Thyroid gland (tissue), 4 donors: ENCODE measurements at regions not wholly inside any gene's neighbourhood (a gene's known extent, or its start where the extent isn't known, plus 50 kb on each side); places are given as distances from the start of the nearest gene placed in this dataset.

Experiments used
- DNase-seq, 2 donors: peaks; one replicate each; pipeline ENCODE4 v3.0.0-alpha.2; 2019
- H3K27ac ChIP-seq, 3 donors: fragments of 200-600 bp; sonication (generic); 1 replicate in 2 of 3; 2 replicates in 1 of 3; pipeline ENCODE4 v1.5.1; 2016 to 2019; ENCODE audit warnings: mild to moderate bottlenecking in 1 of 3, moderate library complexity in 1 of 3
- H3K27me3 ChIP-seq: fragments of 200-600 bp; sonication (generic); one replicate; pipeline ENCODE4 v1.5.1; 2019
- H3K36me3 ChIP-seq, 2 donors: fragments of 200-600 bp; sonication (generic); one replicate each; pipeline ENCODE4 v1.5.1; 2016 to 2019
- H3K4me1 ChIP-seq, 2 donors: fragments of 200-600 bp; sonication (generic); one replicate each; pipeline ENCODE4 v1.5.1; 2017 to 2019
- H3K4me3 ChIP-seq, 3 donors: fragments of 200-600 bp; sonication (generic); replicated peaks in 1 of 3; 1 replicate in 2 of 3; 2 replicates in 1 of 3; pipeline ENCODE4 v1.5.1; 2016; ENCODE audit warnings: mild to moderate bottlenecking in 1 of 3
- H3K9me3 ChIP-seq: fragments of 200-600 bp; sonication (generic); one replicate; pipeline ENCODE4 v1.5.1; 2017
- CTCF ChIP-seq, 6 experiments: fragments of 200-600 bp in 3 of 6; fragments of 450-650 bp in 3 of 6; sonication (generic) in 3 of 6; IDR thresholded peaks; one replicate each; pipeline ENCODE4 v1.5.1; 2016 to 2019; ENCODE audit warnings: antibody characterized with exemption in 6 of 6, mild to moderate bottlenecking in 2 of 6, inconsistent platforms in 1 of 6, moderate library complexity in 1 of 6
- POLR2A ChIP-seq, 2 donors: fragments of 450-650 bp; IDR thresholded peaks; one replicate each; pipeline ENCODE4 v1.6.1; 2017; ENCODE audit warnings: antibody characterized with exemption in 2 of 2, mild to moderate bottlenecking in 2 of 2, moderate library complexity in 1 of 2
- WGBS, 2 donors: methylation state at CpG; one replicate each; pipeline ENCODE4 v1.1.5; 2017; 5-methylcytosine and 5-hydroxymethylcytosine counted together
- intact Hi-C: fragments of 100-400 bp; cut with DNase I; formaldehyde crosslinking; loops from one replicate; pipeline ENCODE4 v1.15.1; 2023

- Histone ChIP-seq H3K4me1 (no peaks in the 10 kb centered on the region), H3K4me3 (no peak overlapping the region), H3K36me3 (no peaks in the 10 kb centered on the region), H3K9me3 (no peaks in the 10 kb centered on the region), H3K27ac (no peak overlapping the region), H3K27me3 (no peaks in the 10 kb centered on the region)
- WGBS, 2 donors = 75 to 77% methylated on average over 2 of the region's 2 CpGs
- TF ChIP-seq CTCF (IDR thresholded peaks at IDR 0.05) = no peak
- intact Hi-C loops = no loop called here
- DNase-seq = no peak
These were observed 426.6 kb upstream of the ATP11B start for GRCh38 chr3:182366746-182367145.

GRCh38 chr3:182369861-182370260, 423.4 kb upstream of the ATP11B start:
- TF ChIP-seq POLR2A (IDR thresholded peaks at IDR 0.05) (no peak), CTCF (IDR thresholded peaks at IDR 0.05) (no peak)
- Histone ChIP-seq H3K4me1 (no peaks in the 10 kb centered on the region), H3K27me3 (no peaks in the 10 kb centered on the region), H3K4me3 (no peak overlapping the region), H3K27ac (no peak overlapping the region), H3K9me3 (no peaks in the 10 kb centered on the region), H3K36me3 (no peaks in the 10 kb centered on the region)
- intact Hi-C loops = no loop called here
- 88 to 100% methylated on average over 1 of the region's 1 CpG for WGBS, 2 donors
- DNase-seq = no peak

DNA sequence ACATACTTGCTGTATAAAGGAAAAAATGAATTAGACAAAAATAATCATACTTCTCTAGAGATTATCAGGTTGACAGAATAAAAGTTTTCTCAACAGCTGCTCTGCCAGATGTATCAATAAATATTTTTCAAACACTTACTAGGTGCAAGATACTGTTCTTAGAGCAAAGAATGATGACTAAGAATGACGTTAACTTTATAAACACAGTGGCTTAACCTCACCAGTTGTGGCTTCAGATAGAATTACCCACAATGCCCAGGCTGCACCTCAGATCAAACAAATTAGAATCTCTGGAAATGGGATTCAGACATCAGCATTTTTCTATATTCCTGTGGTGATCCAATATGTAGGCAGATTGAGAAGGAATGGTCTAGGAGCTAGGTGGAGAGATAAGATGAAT, 422.4 kb upstream of the ATP11B start:
- H3K27ac ChIP-seq = no peak overlapping the region
- TF ChIP-seq CTCF (IDR thresholded peaks at IDR 0.05) = no peak
- no peak for TF ChIP-seq POLR2A (IDR thresholded peaks at IDR 0.05)
- 75 to 80% methylated on average over 1 of the region's 1 CpG for WGBS, 2 donors
- H3K27me3 ChIP-seq = no peaks in the 10 kb centered on the region
- intact Hi-C loops = no loop called here
- no peaks in the 10 kb centered on the region for H3K4me1 ChIP-seq
- no peaks in the 10 kb centered on the region for H3K36me3 ChIP-seq
- H3K9me3 ChIP-seq = no peaks in the 10 kb centered on the region
- DNase-seq = no peak
- H3K4me3 ChIP-seq = no peak overlapping the region

GRCh38 chr3:182375916-182376315, 417.4 kb upstream of the ATP11B start:
- no peak overlapping the region for H3K27ac ChIP-seq
- H3K9me3 ChIP-seq = no peaks in the 10 kb centered on the region
- 56 to 71% methylated on average over 1 of the region's 1 CpG for WGBS, 2 donors
- intact Hi-C loops = no loop called here
- TF ChIP-seq CTCF (IDR thresholded peaks at IDR 0.05) (no peak), POLR2A (IDR thresholded peaks at IDR 0.05) (no peak)
- H3K4me3 ChIP-seq = no peak overlapping the region
- DNase-seq = no peak
- no peaks in the 10 kb centered on the region for H3K27me3 ChIP-seq
- no peaks in the 10 kb centered on the region for H3K36me3 ChIP-seq
- H3K4me1 ChIP-seq = no peaks in the 10 kb centered on the region

GRCh38 chr3:182382112-182382857, 411.0 kb upstream of the ATP11B start:
- no peaks in the 10 kb centered on the region for H3K27me3 ChIP-seq
- no peaks in the 10 kb centered on the region for H3K4me1 ChIP-seq
- WGBS, 2 donors = 83 to 85% methylated on average over 4 of the region's 4 CpGs
- H3K4me3 ChIP-seq = no peak overlapping the region
- TF ChIP-seq POLR2A (IDR thresholded peaks at IDR 0.05) (no peak), CTCF (IDR thresholded peaks at IDR 0.05) (no peak)
- DNase-seq = no peak
- no peaks in the 10 kb centered on the region for H3K9me3 ChIP-seq
- H3K36me3 ChIP-seq = no peaks in the 10 kb centered on the region
- H3K27ac ChIP-seq = no peak overlapping the region
- intact Hi-C loops = no loop called here
